Hindlimb muscle (tissue), 1 donor: ENCODE measurements at regions not wholly inside any gene's neighbourhood (a gene's known extent, or its start where the extent isn't known, plus 50 kb on each side); places are given as distances from the start of the nearest gene placed in this dataset.

ENCODE experiments used
- DNase-seq: peaks from one replicate; pipeline ENCODE4 v3.0.0-alpha.2; 2013

- DNase-seq = no peak
These were observed 513.0 kb downstream of the GALR1 start for GRCh38 chr18:77762642-77763041.

GRCh38 chr18:77763530-77764145 is 514.0 kb downstream of the GALR1 start:
- no peak for DNase-seq

GRCh38 chr18:77765468-77765867 is 515.8 kb downstream of the GALR1 start:
- DNase-seq = peak; percentile 11

- no peak for DNase-seq
These were observed 516.8 kb downstream of the GALR1 start for GRCh38 chr18:77766421-77766820.

GRCh38 chr18:77772177-77772576 is 522.5 kb downstream of the GALR1 start:
- no peak for DNase-seq

GRCh38 chr18:77776104-77776503 is 526.5 kb downstream of the GALR1 start:
- DNase-seq = no peak

- DNase-seq = no peak
These were observed 527.5 kb downstream of the GALR1 start for GRCh38 chr18:77777163-77777562.

GRCh38 chr18:77784759-77785379 is 535.2 kb downstream of the GALR1 start:
- DNase-seq = no peak

- no peak for DNase-seq
These were observed 535.8 kb downstream of the GALR1 start for GRCh38 chr18:77785415-77785975.

GRCh38 chr18:77803024-77803423 is 553.4 kb downstream of the GALR1 start:
- no peak for DNase-seq

GRCh38 chr18:77804382-77804781 is 554.7 kb downstream of the GALR1 start:
- DNase-seq = no peak

- DNase-seq = no peak
These were observed 558.0 kb downstream of the GALR1 start for GRCh38 chr18:77807650-77808049.

GRCh38 chr18:77811503-77811902 is 561.9 kb downstream of the GALR1 start:
- DNase-seq = peak; percentile 1

- no peak for DNase-seq
These were observed 566.2 kb downstream of the GALR1 start for GRCh38 chr18:77815666-77816338.

- DNase-seq = no peak
These were observed 568.7 kb downstream of the GALR1 start for GRCh38 chr18:77818328-77818727.

GRCh38 chr18:77820472-77820871 is 570.8 kb downstream of the GALR1 start:
- no peak for DNase-seq

GRCh38 chr18:77821892-77822291 is 572.2 kb downstream of the GALR1 start:
- DNase-seq = no peak

GRCh38 chr18:77822632-77823031 is 573.0 kb downstream of the GALR1 start:
- DNase-seq = no peak

- no peak for DNase-seq
These were observed 584.2 kb downstream of the GALR1 start for GRCh38 chr18:77833807-77834206.

GRCh38 chr18:77851802-77852201 is 602.2 kb downstream of the GALR1 start:
- DNase-seq = no peak

- no peak for DNase-seq
These were observed 604.2 kb downstream of the GALR1 start for GRCh38 chr18:77853859-77854258.

GRCh38 chr18:77857678-77858655 is 608.3 kb downstream of the GALR1 start:
- peak; percentile 32 for DNase-seq

- DNase-seq = no peak
These were observed 610.0 kb downstream of the GALR1 start for GRCh38 chr18:77859634-77860033.
